Thyroid gland (tissue), 4 donors: ENCODE measurements at regions not wholly inside any gene's neighbourhood (a gene's known extent, or its start where the extent isn't known, plus 50 kb on each side); places are given as distances from the start of the nearest gene placed in this dataset.
A peak's percentile ranks its signal among the peaks of the same experiment; 100 is the strongest.

ENCODE experiments used
- POLR2A ChIP-seq, 2 donors: fragments of 450-650 bp; IDR thresholded peaks; one replicate each; pipeline ENCODE4 v1.6.1; 2017; ENCODE audit warnings: antibody characterized with exemption in 2 of 2, mild to moderate bottlenecking in 2 of 2, moderate library complexity in 1 of 2
- TF ChIP-seq, protein P1 (sequence below), 6 experiments: fragments of 200-600 bp in 3 of 6; fragments of 450-650 bp in 3 of 6; sonication (generic) in 3 of 6; IDR thresholded peaks; one replicate each; pipeline ENCODE4 v1.5.1; 2016 to 2019; ENCODE audit warnings: antibody characterized with exemption in 6 of 6, mild to moderate bottlenecking in 2 of 6, inconsistent platforms in 1 of 6, moderate library complexity in 1 of 6

DNA sequence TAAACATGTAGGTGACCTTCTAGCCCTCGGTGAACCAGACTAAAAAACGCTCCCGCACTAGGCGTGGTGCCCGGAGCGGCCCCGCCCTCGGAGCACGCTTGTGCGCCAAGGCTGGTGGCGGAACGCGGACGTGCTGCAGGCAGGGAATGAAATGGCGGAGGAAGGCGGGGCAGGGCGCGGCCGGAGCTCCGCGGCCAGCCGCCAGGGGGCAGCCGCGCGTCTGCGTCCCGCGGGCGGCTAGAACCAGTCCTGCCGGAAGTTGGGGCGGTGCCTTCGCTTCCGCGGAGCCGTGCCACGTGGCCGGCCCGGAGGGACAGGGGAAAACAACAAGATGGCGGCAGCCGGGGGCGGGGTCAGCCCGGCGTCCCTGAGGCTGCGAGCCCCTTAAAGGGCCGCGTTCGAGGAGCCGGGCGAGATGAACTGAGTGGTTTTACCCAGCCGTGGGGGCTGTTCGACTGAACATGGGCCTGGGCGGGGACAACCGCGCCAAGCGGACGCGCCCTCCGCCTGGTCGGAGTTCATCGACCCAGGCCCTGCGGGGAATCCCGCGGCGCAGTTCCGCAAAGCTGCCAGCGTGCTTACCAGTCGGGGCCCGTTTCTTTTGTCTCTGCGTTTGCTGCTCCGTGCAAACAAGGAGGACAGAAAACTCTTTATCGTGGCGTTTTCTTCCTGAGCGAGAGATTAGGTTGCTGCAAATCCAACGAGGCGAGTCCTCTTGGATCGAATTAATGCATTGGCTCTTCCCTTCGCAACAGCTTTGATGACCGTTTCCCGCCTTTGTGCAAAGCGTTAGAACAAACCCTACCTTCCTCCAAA lies 90.9 kb upstream of the CHD2 start:
- TF ChIP-seq, protein P1, sequence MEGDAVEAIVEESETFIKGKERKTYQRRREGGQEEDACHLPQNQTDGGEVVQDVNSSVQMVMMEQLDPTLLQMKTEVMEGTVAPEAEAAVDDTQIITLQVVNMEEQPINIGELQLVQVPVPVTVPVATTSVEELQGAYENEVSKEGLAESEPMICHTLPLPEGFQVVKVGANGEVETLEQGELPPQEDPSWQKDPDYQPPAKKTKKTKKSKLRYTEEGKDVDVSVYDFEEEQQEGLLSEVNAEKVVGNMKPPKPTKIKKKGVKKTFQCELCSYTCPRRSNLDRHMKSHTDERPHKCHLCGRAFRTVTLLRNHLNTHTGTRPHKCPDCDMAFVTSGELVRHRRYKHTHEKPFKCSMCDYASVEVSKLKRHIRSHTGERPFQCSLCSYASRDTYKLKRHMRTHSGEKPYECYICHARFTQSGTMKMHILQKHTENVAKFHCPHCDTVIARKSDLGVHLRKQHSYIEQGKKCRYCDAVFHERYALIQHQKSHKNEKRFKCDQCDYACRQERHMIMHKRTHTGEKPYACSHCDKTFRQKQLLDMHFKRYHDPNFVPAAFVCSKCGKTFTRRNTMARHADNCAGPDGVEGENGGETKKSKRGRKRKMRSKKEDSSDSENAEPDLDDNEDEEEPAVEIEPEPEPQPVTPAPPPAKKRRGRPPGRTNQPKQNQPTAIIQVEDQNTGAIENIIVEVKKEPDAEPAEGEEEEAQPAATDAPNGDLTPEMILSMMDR (IDR thresholded peaks at IDR 0.05), result peak; percentile 61 to 100 (median 98)
- peak; percentile 74 to 94 for TF ChIP-seq POLR2A (IDR thresholded peaks at IDR 0.05)
